Esophagus (tissue), 2 donors: ENCODE measurements at regions not wholly inside any gene's neighbourhood (a gene's known extent, or its start where the extent isn't known, plus 50 kb on each side); places are given as distances from the start of the nearest gene placed in this dataset.

Source experiments
- H3K27ac ChIP-seq, 2 donors: one replicate each; pipeline ENCODE4 v1.5.1; 2013; ENCODE audit warnings: low read depth in 2 of 2, mild to moderate bottlenecking in 2 of 2, inconsistent platforms in 1 of 2, low read length in 1 of 2, moderate library complexity in 1 of 2
- H3K27me3 ChIP-seq, 2 donors: one replicate each; pipeline ENCODE4 v1.6.1; 2013; ENCODE audit warnings: low read length in 2 of 2, control low read depth in 1 of 2, mild to moderate bottlenecking in 1 of 2; ENCODE audit not compliant: insufficient read depth in 2 of 2, control insufficient read depth in 1 of 2
- H3K36me3 ChIP-seq, 2 donors: one replicate each; pipeline ENCODE4 v1.6.1; 2013; ENCODE audit warnings: low read length in 1 of 2; ENCODE audit not compliant: control insufficient read depth in 2 of 2, insufficient read depth in 2 of 2
- H3K4me1 ChIP-seq, 2 donors: one replicate each; pipeline ENCODE4 v1.6.1; 2013; ENCODE audit warnings: low read length in 1 of 2; ENCODE audit not compliant: control insufficient read depth in 2 of 2, insufficient read depth in 2 of 2
- H3K4me3 ChIP-seq, 2 donors: one replicate each; pipeline ENCODE4 v1.5.1; 2013; ENCODE audit warnings: low read length in 2 of 2, mild to moderate bottlenecking in 2 of 2, low read depth in 1 of 2, moderate library complexity in 1 of 2
- H3K9me3 ChIP-seq, 2 donors: one replicate each; pipeline ENCODE4 v1.6.1; 2013; ENCODE audit warnings: mild to moderate bottlenecking in 2 of 2, low read depth in 1 of 2, low read length in 1 of 2, moderate library complexity in 1 of 2; ENCODE audit not compliant: control insufficient read depth in 2 of 2, insufficient read depth in 1 of 2
- WGBS, 2 donors: extraction: QIAGEN DNeasy Blood & Tissue Kit; methylation state at CpG; one replicate each; pipeline ENCODE4 v1.1.7; 2013; 5-methylcytosine and 5-hydroxymethylcytosine counted together
- donor health status: healthy with polysubstance abuse.
- donor health status: Bipolar disorder and iron deficiency.

GRCh38 chr7:26454180-26454579 lies 162.5 kb downstream of the SNX10 start:
- Histone ChIP-seq H3K4me3 (no peak overlapping the region), H3K9me3 (no peaks in the 10 kb centered on the region), H3K4me1 (peaks cover 0 to 4% of the 10 kb centered on the region in 2 donors), H3K27me3 (no peaks in the 10 kb centered on the region), H3K27ac (no peak overlapping the region), H3K36me3 (no peaks in the 10 kb centered on the region)
- 64 to 80% methylated on average over 3 of the region's 3 CpGs for WGBS, 2 donors

- H3K27me3 ChIP-seq, result no peaks in the 10 kb centered on the region
- no peaks in the 10 kb centered on the region for H3K9me3 ChIP-seq
- no peak overlapping the region for H3K4me3 ChIP-seq
- 74 to 80% methylated on average over 7 of the region's 7 CpGs for WGBS, 2 donors
- H3K27ac ChIP-seq, result no peak overlapping the region
- H3K4me1 ChIP-seq, result no peaks in the 10 kb centered on the region
- H3K36me3 ChIP-seq, result no peaks in the 10 kb centered on the region
Observed at GRCh38 chr7:26457696-26458327, 166.2 kb downstream of the SNX10 start.

- no peaks in the 10 kb centered on the region for H3K4me1 ChIP-seq
- H3K27me3 ChIP-seq, result no peaks in the 10 kb centered on the region
- no peaks in the 10 kb centered on the region for H3K36me3 ChIP-seq
- no peak overlapping the region for H3K27ac ChIP-seq
- H3K9me3 ChIP-seq, result no peaks in the 10 kb centered on the region
- WGBS, 2 donors, result 89 to 93% methylated on average over 6 of the region's 6 CpGs
- H3K4me3 ChIP-seq, result no peak overlapping the region
Observed at GRCh38 chr7:26458466-26459145, 166.9 kb downstream of the SNX10 start.

GRCh38 chr7:26459540-26460193 lies 168.0 kb downstream of the SNX10 start:
- no peak overlapping the region for H3K4me3 ChIP-seq
- H3K27ac ChIP-seq, result no peak overlapping the region
- H3K4me1 ChIP-seq, result no peaks in the 10 kb centered on the region
- no peaks in the 10 kb centered on the region for H3K27me3 ChIP-seq
- H3K36me3 ChIP-seq, result no peaks in the 10 kb centered on the region
- H3K9me3 ChIP-seq, result no peaks in the 10 kb centered on the region
- 38 to 55% methylated on average over 5 of the region's 5 CpGs for WGBS, 2 donors

GRCh38 chr7:26460351-26461085 lies 168.9 kb downstream of the SNX10 start:
- H3K4me1 ChIP-seq, result no peaks in the 10 kb centered on the region
- H3K9me3 ChIP-seq, result no peaks in the 10 kb centered on the region
- WGBS, 2 donors, result 67 to 68% methylated on average over 4 of the region's 4 CpGs
- H3K27ac ChIP-seq, result no peak overlapping the region
- no peak overlapping the region for H3K4me3 ChIP-seq
- no peaks in the 10 kb centered on the region for H3K27me3 ChIP-seq
- no peaks in the 10 kb centered on the region for H3K36me3 ChIP-seq

- Histone ChIP-seq H3K27me3 (no peaks in the 10 kb centered on the region), H3K27ac (no peak overlapping the region), H3K9me3 (no peaks in the 10 kb centered on the region), H3K4me3 (no peak overlapping the region), H3K4me1 (no peaks in the 10 kb centered on the region), H3K36me3 (no peaks in the 10 kb centered on the region)
- WGBS, 2 donors, result 91 to 93% methylated on average over 7 of the region's 7 CpGs
Observed at GRCh38 chr7:26461518-26461917, 169.9 kb downstream of the SNX10 start.

GRCh38 chr7:26466007-26466406 lies 174.3 kb downstream of the SNX10 start:
- Histone ChIP-seq H3K36me3 (no peaks in the 10 kb centered on the region), H3K27ac (no peak overlapping the region), H3K4me3 (no peak overlapping the region), H3K4me1 (no peaks in the 10 kb centered on the region), H3K9me3 (no peaks in the 10 kb centered on the region), H3K27me3 (no peaks in the 10 kb centered on the region)
- WGBS, 2 donors, result 81 to 83% methylated on average over 6 of the region's 6 CpGs

- H3K4me3 ChIP-seq, result no peak overlapping the region
- H3K4me1 ChIP-seq, result no peaks in the 10 kb centered on the region
- H3K9me3 ChIP-seq, result no peaks in the 10 kb centered on the region
- H3K27ac ChIP-seq, result no peak overlapping the region
- H3K36me3 ChIP-seq, result no peaks in the 10 kb centered on the region
- 91% methylated on average over 8 of the region's 8 CpGs for WGBS, 2 donors
- H3K27me3 ChIP-seq, result no peaks in the 10 kb centered on the region
Observed at GRCh38 chr7:26467104-26467503, 175.4 kb downstream of the SNX10 start.

- no peaks in the 10 kb centered on the region for H3K27me3 ChIP-seq
- 80 to 83% methylated on average over 3 of the region's 3 CpGs for WGBS, 2 donors
- H3K36me3 ChIP-seq, result no peaks in the 10 kb centered on the region
- H3K9me3 ChIP-seq, result no peaks in the 10 kb centered on the region
- no peak overlapping the region for H3K4me3 ChIP-seq
- H3K27ac ChIP-seq, result no peak overlapping the region
- H3K4me1 ChIP-seq, result no peaks in the 10 kb centered on the region
Observed at GRCh38 chr7:26467541-26467940, 175.9 kb downstream of the SNX10 start.
